Keratinocyte (primary cell): ENCODE measurements at regions not wholly inside any gene's neighbourhood (a gene's known extent, or its start where the extent isn't known, plus 50 kb on each side); places are given as distances from the start of the nearest gene placed in this dataset.

ENCODE experiments used
- DNase-seq: peaks from one replicate; pipeline ENCODE4 v3.0.0-alpha.2; 2011; ENCODE audit warnings: low read depth, missing footprints, low spot score
- FAIRE-seq: peaks from 2 replicates; lab custom pipeline; 2011; peaks lifted over from hg19 to GRCh38; lab: Jason Lieb, UNC
- H2AFZ ChIP-seq: 2 replicates; pipeline ENCODE4 v1.6.0; 2012; ENCODE audit warnings: low read length, control low read depth, inconsistent platforms; ENCODE audit not compliant: control insufficient read depth
- H3K27ac ChIP-seq: 2 replicates; pipeline ENCODE4 v1.5.1; 2011; ENCODE audit warnings: low read length; ENCODE audit not compliant: control insufficient read depth, insufficient read depth
- H3K27me3 ChIP-seq: 3 replicates; pipeline ENCODE4 v1.6.0; 2011; ENCODE audit warnings: low read length; ENCODE audit not compliant: control insufficient read depth, insufficient read depth; ENCODE audit errors: extremely low read depth
- H3K36me3 ChIP-seq, 2 experiments: 2 replicates in 1 of 2; 3 replicates in 1 of 2; pipeline ENCODE4 v1.5.1; 2011; ENCODE audit warnings: low read length in 2 of 2, mild to moderate bottlenecking in 1 of 2; ENCODE audit not compliant: control insufficient read depth in 2 of 2, insufficient read depth in 2 of 2; ENCODE audit errors: extremely low read depth in 1 of 2
- H3K4me1 ChIP-seq: 3 replicates; pipeline ENCODE4 v1.5.1; 2011; ENCODE audit warnings: low read length; ENCODE audit not compliant: control insufficient read depth, insufficient read depth; ENCODE audit errors: extremely low read depth
- H3K4me2 ChIP-seq: 3 replicates; pipeline ENCODE4 v1.6.0; 2011; ENCODE audit warnings: low read depth, low read length; ENCODE audit not compliant: control insufficient read depth, insufficient read depth; ENCODE audit errors: extremely low read depth
- H3K4me3 ChIP-seq, 3 experiments: fragments of 200-600 bp in 1 of 3; sonication (generic) in 1 of 3; 2 replicates in 2 of 3; 3 replicates in 1 of 3; pipeline ENCODE4 v1.5.1; 2011 to 2016; ENCODE audit warnings: low read length in 3 of 3, mild to moderate bottlenecking in 3 of 3, control low read depth in 2 of 3, inconsistent platforms in 1 of 3, low read depth in 1 of 3, mixed read lengths in 1 of 3, mixed run types in 1 of 3, moderate library complexity in 1 of 3; ENCODE audit not compliant: control insufficient read depth in 2 of 3, insufficient read depth in 2 of 3; ENCODE audit errors: extremely low read depth in 1 of 3
- H3K79me2 ChIP-seq: 2 replicates; pipeline ENCODE4 v1.6.0; 2012; ENCODE audit warnings: low read length; ENCODE audit not compliant: control insufficient read depth, insufficient read depth
- H3K9ac ChIP-seq: 3 replicates; pipeline ENCODE4 v1.6.0; 2011; ENCODE audit warnings: low read length; ENCODE audit not compliant: control insufficient read depth, insufficient read depth; ENCODE audit errors: extremely low read depth
- H3K9me1 ChIP-seq: 3 replicates; pipeline ENCODE4 v1.6.0; 2011; ENCODE audit warnings: low read length; ENCODE audit not compliant: control insufficient read depth, insufficient read depth; ENCODE audit errors: extremely low read depth
- H3K9me3 ChIP-seq: 2 replicates; pipeline ENCODE4 v1.5.1; 2012; ENCODE audit warnings: low read depth, low read length; ENCODE audit not compliant: control insufficient read depth
- H4K20me1 ChIP-seq: 3 replicates; pipeline ENCODE4 v1.6.0; 2011; ENCODE audit warnings: low read length; ENCODE audit not compliant: control insufficient read depth, insufficient read depth; ENCODE audit errors: extremely low read depth
- CTCF ChIP-seq, 3 experiments: IDR thresholded peaks in 1 of 3; conservative IDR thresholded peaks in 1 of 3; optimal IDR thresholded peaks in 1 of 3; 2 replicates in 2 of 3; 3 replicates in 1 of 3; pipeline versions ENCODE3 to v1.5.1; 2011; ENCODE audit warnings: low read length in 3 of 3, mild to moderate bottlenecking in 3 of 3, moderate library complexity in 2 of 3, control low read depth in 1 of 3, inconsistent platforms in 1 of 3; ENCODE audit not compliant: insufficient read depth in 2 of 3; ENCODE audit errors: extremely low read depth in 1 of 3
- EZH2 ChIP-seq: IDR thresholded peaks from one replicate; pipeline ENCODE4 v1.6.1; 2012; ENCODE audit warnings: inconsistent platforms, mild to moderate bottlenecking, low read length, moderate library complexity
- dilution Hi-C: fragments of 300-500 bp; cut with MboI; formaldehyde crosslinking; loops from one replicate; pipeline ENCODE4 v1.7.0; 2020; ENCODE audit warnings: low sequenced_read_pairs; ENCODE audit not compliant: extremely low pct_ligation_motif_present

- dilution Hi-C loops, result no loop called here
- Histone ChIP-seq H3K9me3 (no peaks in the 10 kb centered on the region), H3K79me2 (no peaks in the 10 kb centered on the region), H3K4me3 (no peak overlapping the region), H3K9me1 (no peaks in the 10 kb centered on the region), H3K4me1 (peaks cover 31% of the 10 kb centered on the region), H3K4me2 (no peak overlapping the region), H4K20me1 (no peaks in the 10 kb centered on the region), H3K27me3 (no peaks in the 10 kb centered on the region), H3K36me3 (no peaks in the 10 kb centered on the region), H3K27ac (no peak overlapping the region), H2AFZ (no peak overlapping the region), H3K9ac (no peak overlapping the region)
- FAIRE-seq, result no peak
- DNase-seq, result no peak
- no peak for TF ChIP-seq CTCF (optimal IDR thresholded peaks at IDR 0.05 in 1 of 3, IDR thresholded peaks at IDR 0.05 in 1 of 3, conservative IDR thresholded peaks at IDR 0.05 in 1 of 3; ENCODE audit: extremely low read depth in 1 of 3, insufficient read depth in 2 of 3, low read length in 3 of 3)
- no peak for TF ChIP-seq EZH2
Measured at GRCh38 chr9:20001058-20001457, 212.2 kb upstream of the SLC24A2 start.

GRCh38 chr9:19999491-20000057, 210.7 kb upstream of the SLC24A2 start:
- Histone ChIP-seq H4K20me1 (no peaks in the 10 kb centered on the region), H3K4me1 (peaks cover 32% of the 10 kb centered on the region), H3K4me3 (no peak overlapping the region), H3K27me3 (no peaks in the 10 kb centered on the region), H3K9me1 (no peaks in the 10 kb centered on the region), H2AFZ (no peak overlapping the region), H3K9me3 (no peaks in the 10 kb centered on the region), H3K79me2 (no peaks in the 10 kb centered on the region), H3K27ac (peak overlapping the region; percentile 87), H3K9ac (peak overlapping the region; percentile 11), H3K36me3 (no peaks in the 10 kb centered on the region), H3K4me2 (peak overlapping the region; percentile 75)
- FAIRE-seq (peak; percentile 99), DNase-seq (peak; percentile 71)
- dilution Hi-C loops, result no loop called here
- TF ChIP-seq EZH2 (no peak), CTCF (optimal IDR thresholded peaks at IDR 0.05 in 1 of 3, IDR thresholded peaks at IDR 0.05 in 1 of 3, conservative IDR thresholded peaks at IDR 0.05 in 1 of 3; ENCODE audit: extremely low read depth in 1 of 3, insufficient read depth in 2 of 3, low read length in 3 of 3) (no peak)
